Rectal smooth muscle tissue (tissue), 1 donor: ENCODE measurements at regions not wholly inside any gene's neighbourhood (a gene's known extent, or its start where the extent isn't known, plus 50 kb on each side); places are given as distances from the start of the nearest gene placed in this dataset.

Experiments
- H3K27ac ChIP-seq: one replicate; pipeline ENCODE4 v1.7.0; 2013; ENCODE audit warnings: low read depth, low read length, inconsistent platforms
- H3K27me3 ChIP-seq: one replicate; pipeline ENCODE4 v1.7.0; 2013; ENCODE audit warnings: low read length; ENCODE audit not compliant: control insufficient read depth, insufficient read depth
- H3K36me3 ChIP-seq: one replicate; pipeline ENCODE4 v1.7.0; 2013; ENCODE audit warnings: low read length; ENCODE audit not compliant: control insufficient read depth, insufficient read depth
- H3K4me1 ChIP-seq: one replicate; pipeline ENCODE4 v1.7.0; 2013; ENCODE audit warnings: low read length; ENCODE audit not compliant: control insufficient read depth, insufficient read depth
- H3K4me3 ChIP-seq: one replicate; pipeline ENCODE4 v1.7.0; 2013; ENCODE audit warnings: low read length
- H3K9ac ChIP-seq: one replicate; pipeline ENCODE4 v1.7.0; 2013; ENCODE audit warnings: low read length

DNA sequence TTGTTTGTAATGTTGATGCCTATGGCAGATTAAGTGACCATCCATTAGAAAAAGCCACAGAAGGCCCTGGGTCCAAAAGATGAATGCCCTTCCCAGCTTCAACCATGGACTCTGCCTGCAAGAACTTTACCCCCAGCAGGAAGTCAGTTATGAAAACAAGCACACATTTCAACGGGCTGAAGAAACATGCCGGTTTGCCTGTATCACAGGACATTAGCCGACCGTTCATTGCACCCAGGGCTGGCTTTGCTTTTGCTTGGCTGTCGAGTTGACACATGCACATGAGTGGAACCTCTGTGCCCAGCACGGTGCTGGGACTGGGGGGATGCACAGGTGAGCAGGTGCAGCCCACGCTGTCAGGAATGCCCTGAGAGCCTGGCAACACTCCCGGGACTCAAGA, 1087.0 kb downstream of the BCL11B start:
- H3K9ac ChIP-seq = no peak overlapping the region
- H3K4me3 ChIP-seq = no peak overlapping the region
- no peaks in the 10 kb centered on the region for H3K4me1 ChIP-seq
- peaks cover 3% of the 10 kb centered on the region for H3K27me3 ChIP-seq
- H3K27ac ChIP-seq = no peak overlapping the region
- H3K36me3 ChIP-seq = no peaks in the 10 kb centered on the region

DNA sequence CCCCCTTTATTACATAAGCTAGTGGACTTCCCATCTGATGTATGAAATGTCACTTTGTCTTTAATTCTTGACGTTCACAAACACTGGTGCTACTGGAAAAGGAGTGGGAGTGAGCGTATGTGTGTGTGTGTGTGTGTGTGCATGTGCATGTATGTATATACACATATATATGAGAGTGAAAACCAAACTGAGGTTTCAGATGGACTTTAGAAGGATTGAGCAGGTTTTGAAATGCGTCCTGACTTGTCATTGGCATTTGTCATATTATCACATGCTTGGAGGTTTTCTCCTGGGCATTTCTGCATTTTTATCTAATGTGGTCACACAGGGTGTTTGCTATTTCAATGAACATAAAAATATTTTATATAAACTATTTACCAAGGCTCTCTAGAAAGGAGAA, 1085.9 kb downstream of the BCL11B start:
- Histone ChIP-seq H3K36me3 (no peaks in the 10 kb centered on the region), H3K4me3 (no peak overlapping the region), H3K4me1 (no peaks in the 10 kb centered on the region), H3K9ac (no peak overlapping the region), H3K27ac (no peak overlapping the region), H3K27me3 (peaks cover 3% of the 10 kb centered on the region)

DNA sequence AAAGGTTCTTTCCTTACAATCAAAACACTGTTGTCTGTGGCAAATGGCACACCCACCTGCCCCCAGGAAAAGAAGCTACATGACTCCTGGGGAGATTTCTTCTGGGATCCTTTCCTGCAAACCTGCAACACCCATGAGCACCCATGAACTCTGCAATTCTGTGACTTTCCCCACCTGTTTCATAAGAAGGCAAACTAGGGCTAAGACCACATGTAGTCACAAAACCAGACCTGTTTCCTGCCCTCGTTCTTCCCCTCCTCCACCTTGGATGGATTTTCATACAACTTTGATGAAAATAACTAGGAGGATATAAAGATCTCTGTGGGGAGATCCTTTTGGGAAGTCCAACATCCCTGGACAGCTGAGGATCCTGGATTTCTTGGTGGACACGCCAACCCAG, 1084.7 kb downstream of the BCL11B start:
- no peak overlapping the region for H3K4me3 ChIP-seq
- H3K4me1 ChIP-seq = no peaks in the 10 kb centered on the region
- no peak overlapping the region for H3K9ac ChIP-seq
- H3K36me3 ChIP-seq = no peaks in the 10 kb centered on the region
- H3K27me3 ChIP-seq = peaks cover 3% of the 10 kb centered on the region
- H3K27ac ChIP-seq = no peak overlapping the region

DNA sequence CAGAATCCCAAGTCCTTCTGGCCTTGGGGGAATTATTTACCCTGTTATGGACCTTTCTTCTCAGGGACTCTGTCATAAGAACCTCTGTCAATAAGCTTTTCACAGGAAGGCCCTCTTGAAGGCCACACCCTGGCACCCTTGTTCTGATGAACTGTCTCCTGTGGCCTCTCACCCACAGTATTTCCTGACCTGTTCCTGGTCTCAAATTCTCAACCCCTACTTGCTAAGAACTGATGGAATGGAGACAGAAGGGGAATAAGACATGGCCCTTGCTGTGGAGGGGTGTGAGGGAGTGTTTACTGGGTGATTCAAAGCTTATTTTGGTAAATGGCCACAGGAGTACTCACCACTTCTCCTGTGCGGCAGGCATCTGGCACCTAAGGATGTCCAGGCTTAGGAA, 1082.9 kb downstream of the BCL11B start:
- H3K4me1 ChIP-seq = no peaks in the 10 kb centered on the region
- no peak overlapping the region for H3K9ac ChIP-seq
- no peaks in the 10 kb centered on the region for H3K36me3 ChIP-seq
- no peak overlapping the region for H3K27ac ChIP-seq
- no peak overlapping the region for H3K4me3 ChIP-seq
- peaks cover 3% of the 10 kb centered on the region for H3K27me3 ChIP-seq

DNA sequence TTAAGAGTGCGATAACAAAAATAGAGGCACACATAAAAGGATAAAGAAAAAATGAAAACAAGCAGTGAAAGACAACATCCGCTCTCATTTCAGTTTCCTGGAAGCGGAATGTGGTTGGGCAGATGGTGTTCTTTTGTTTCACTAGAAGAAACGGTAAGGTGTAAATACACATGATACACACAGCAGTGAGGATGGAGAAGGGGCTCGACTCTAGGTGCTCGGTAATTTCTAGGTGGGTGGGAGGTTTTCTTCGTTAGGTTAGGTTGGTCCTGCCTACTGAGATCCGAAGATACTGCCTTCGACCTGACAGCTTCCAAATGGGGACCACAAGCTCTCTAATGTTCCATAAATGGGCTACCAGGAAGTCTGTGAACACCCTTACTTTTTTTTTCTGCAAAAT, 1082.5 kb downstream of the BCL11B start:
- Histone ChIP-seq H3K27ac (no peak overlapping the region), H3K4me3 (no peak overlapping the region), H3K4me1 (no peaks in the 10 kb centered on the region), H3K27me3 (peaks cover 3% of the 10 kb centered on the region), H3K36me3 (no peaks in the 10 kb centered on the region), H3K9ac (no peak overlapping the region)

DNA sequence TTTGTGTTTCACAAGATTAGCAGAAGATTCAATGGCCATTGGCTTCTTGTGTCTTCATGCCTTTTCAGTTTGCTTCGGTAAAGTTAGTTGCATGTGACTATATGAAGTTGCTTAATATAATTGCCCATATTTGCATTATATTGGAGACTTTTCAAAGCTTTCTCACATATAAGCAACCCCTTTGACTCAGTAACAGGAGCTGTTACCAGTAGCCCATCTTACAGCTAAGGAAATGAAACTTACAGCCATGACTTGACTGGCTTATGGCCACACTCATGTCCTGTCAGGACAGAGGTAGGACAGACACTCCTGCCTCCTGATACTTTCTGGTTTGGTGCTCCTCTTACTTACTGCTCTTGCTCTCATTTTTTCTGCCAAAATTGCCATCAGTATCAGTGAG, 1082.1 kb downstream of the BCL11B start:
- H3K9ac ChIP-seq = no peak overlapping the region
- peaks cover 3% of the 10 kb centered on the region for H3K27me3 ChIP-seq
- no peak overlapping the region for H3K27ac ChIP-seq
- no peak overlapping the region for H3K4me3 ChIP-seq
- H3K4me1 ChIP-seq = no peaks in the 10 kb centered on the region
- no peaks in the 10 kb centered on the region for H3K36me3 ChIP-seq

DNA sequence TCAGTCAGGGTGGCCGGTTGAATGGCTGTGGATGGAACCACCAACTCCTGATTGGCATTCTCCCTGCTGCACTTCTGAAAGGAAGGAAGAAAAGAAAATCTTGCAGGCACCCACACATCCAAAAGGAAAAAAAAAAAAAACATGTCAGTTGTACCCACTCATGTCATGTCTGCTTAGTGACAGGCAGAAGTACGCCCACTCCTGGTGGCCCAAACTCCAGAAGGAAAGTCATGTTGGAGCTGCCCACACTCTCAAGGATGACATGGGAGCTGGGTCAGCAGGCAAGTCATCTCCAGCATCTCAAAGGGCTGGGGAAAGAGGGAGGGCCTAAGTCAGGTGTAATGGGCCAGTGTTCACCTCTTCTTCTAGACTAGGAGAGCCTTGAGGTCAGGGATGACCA, 1079.1 kb downstream of the BCL11B start:
- no peaks in the 10 kb centered on the region for H3K4me1 ChIP-seq
- H3K4me3 ChIP-seq = no peak overlapping the region
- no peaks in the 10 kb centered on the region for H3K36me3 ChIP-seq
- no peaks in the 10 kb centered on the region for H3K27me3 ChIP-seq
- H3K27ac ChIP-seq = no peak overlapping the region
- H3K9ac ChIP-seq = no peak overlapping the region

DNA sequence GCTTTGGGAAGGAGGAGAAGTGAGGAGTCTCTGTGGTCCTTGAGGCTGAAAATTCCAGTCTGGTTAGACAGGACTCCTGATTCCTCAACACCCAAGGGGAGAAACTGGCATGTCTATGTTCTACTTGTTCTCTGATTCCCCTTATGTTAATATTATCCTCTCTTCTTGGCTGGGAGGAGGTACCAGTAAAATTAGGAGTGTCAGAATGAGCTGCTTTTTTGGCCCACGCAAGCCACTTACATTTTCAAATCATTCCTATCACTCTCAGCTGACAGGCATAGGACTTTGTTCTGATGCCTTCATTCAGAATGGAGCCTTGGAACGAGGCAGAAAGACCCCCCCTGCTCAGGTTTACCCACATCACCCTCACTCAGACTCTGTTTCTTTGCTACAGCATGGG, 1077.2 kb downstream of the BCL11B start:
- Histone ChIP-seq H3K27me3 (no peaks in the 10 kb centered on the region), H3K36me3 (no peaks in the 10 kb centered on the region), H3K4me1 (no peaks in the 10 kb centered on the region)

DNA sequence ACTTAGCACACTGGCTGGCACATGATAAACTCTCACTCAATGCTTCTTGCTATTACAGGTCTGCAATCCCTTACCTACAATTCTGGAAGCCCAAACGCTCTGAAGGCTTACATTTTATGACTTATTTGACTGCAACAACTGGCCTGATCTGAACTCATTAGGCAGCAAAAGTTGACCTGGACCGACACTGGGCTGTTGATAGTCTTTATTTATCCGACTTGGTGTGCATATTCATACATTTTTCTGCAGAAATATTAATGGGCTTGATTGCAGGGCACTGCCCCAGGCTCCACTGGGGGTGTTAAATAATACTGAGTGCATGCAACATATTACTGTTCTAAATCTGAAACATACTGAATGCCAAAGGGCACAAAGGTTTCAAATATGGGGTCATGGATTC, 1076.7 kb downstream of the BCL11B start:
- Histone ChIP-seq H3K27ac (no peak overlapping the region), H3K4me1 (no peaks in the 10 kb centered on the region), H3K9ac (no peak overlapping the region), H3K27me3 (no peaks in the 10 kb centered on the region), H3K36me3 (no peaks in the 10 kb centered on the region), H3K4me3 (no peak overlapping the region)

More for the DNA sequence above, 1077.2 kb downstream of the BCL11B start:
- Histone ChIP-seq H3K27ac (no peak overlapping the region), H3K9ac (no peak overlapping the region), H3K4me3 (no peak overlapping the region)

DNA sequence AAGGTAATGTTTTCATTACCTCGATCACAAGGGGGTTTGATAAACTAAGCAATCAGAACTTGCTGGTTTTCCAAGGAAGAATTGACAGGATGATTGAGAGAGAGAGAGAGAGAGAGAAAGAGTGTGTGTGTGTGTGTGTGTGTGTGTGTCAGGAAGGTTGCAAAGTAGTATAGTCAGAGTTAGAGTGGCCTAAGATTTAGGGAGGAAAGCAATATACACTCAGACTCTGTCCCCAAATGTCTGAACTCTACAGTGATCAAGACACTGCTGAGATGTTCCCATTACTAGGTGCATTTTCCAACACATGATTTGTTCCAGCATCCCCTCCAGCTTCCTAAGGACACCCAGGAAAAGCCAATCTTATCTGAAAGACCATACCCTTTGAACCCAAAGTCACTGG, 1074.1 kb downstream of the BCL11B start:
- Histone ChIP-seq H3K4me1 (no peaks in the 10 kb centered on the region), H3K36me3 (no peaks in the 10 kb centered on the region), H3K27ac (no peak overlapping the region), H3K4me3 (no peak overlapping the region), H3K9ac (no peak overlapping the region), H3K27me3 (no peaks in the 10 kb centered on the region)

DNA sequence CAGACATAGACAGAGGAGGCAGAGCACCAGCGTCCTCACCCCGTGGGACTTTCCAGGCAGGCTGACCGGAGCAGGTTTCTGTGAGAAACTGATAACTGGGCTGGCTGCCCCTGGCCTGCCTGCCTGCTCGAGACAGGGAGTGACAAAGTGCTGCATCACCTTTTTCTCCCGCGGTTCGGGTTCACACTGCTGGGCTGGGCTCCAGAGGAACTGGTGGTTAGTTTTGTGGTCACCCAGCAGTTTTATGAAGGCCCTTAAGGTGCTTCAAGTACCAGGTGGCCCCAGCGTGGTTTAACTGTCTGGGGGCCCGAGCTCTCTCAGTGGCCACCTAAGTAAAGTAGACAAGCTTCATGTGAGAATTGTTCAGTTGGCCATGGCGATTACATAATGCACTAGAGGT, 1073.6 kb downstream of the BCL11B start:
- H3K27me3 ChIP-seq = no peaks in the 10 kb centered on the region
- H3K4me3 ChIP-seq = no peak overlapping the region
- no peaks in the 10 kb centered on the region for H3K36me3 ChIP-seq

DNA sequence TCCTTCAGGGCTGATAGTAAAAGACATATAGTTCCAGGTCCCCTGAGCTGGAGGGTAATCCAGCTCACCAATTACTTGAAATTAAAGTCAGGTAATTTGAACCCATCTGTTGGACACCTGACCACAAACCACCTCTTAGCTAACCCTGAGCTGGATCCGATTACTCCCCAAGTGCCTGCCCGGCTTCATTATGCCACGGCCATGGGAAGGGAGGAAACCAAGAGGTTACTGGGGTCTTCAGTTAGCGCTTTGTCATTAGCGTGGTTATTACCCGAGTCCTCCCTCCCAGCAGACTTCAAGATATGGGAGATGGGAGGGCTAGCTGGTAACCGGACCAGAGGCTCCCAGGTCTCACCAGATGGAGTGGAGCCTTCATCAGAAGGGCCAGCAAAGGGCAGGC, 1071.4 kb downstream of the BCL11B start:
- Histone ChIP-seq H3K27ac (no peak overlapping the region), H3K36me3 (no peaks in the 10 kb centered on the region), H3K4me1 (no peaks in the 10 kb centered on the region), H3K9ac (no peak overlapping the region), H3K4me3 (no peak overlapping the region), H3K27me3 (no peaks in the 10 kb centered on the region)

More for the DNA sequence above, 1073.6 kb downstream of the BCL11B start:
- Histone ChIP-seq H3K27ac (no peak overlapping the region), H3K9ac (no peak overlapping the region), H3K4me1 (no peaks in the 10 kb centered on the region)

DNA sequence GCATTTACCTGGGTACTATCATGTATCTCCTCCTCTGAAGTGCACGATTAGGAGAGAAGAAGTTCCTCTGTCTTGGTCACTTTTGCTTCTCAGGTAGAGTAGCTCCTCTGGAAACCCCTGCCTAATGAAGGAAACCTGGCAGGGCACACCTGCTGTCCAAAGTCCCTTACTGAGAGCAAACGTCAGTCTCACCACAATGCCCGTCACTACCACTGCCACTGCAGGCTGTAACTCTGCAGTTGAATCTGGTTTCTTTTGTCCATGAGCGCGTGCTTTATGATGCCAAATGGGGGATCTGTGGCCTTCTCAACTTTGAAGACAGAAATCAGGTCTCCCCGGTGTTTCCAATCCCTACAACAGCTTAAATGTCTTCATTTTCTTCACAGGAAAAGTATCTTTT, 1068.6 kb downstream of the BCL11B start:
- no peak overlapping the region for H3K27ac ChIP-seq
- no peaks in the 10 kb centered on the region for H3K36me3 ChIP-seq
- no peaks in the 10 kb centered on the region for H3K27me3 ChIP-seq
- no peak overlapping the region for H3K9ac ChIP-seq
- H3K4me1 ChIP-seq = no peaks in the 10 kb centered on the region
- H3K4me3 ChIP-seq = no peak overlapping the region

DNA sequence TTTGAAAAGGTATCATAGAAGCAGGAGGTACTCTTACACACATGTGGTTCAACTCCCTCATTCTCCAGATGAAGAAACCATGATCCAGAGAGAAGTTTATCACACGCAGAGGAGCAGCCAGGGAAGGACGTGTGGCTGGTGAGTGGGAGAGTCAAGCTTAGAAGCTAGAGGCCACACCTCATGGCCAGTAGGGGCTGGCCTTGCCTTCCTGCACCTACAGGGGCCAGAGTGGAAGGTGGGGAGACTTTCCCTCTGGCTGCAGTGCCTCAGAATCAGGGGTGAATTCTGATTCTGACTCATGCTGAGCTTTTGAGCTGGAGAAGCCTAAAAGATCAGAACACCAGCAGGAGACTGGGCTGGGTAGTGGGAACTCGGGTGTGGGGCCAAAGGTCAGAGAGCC, 1067.9 kb downstream of the BCL11B start:
- Histone ChIP-seq H3K9ac (no peak overlapping the region), H3K4me1 (no peaks in the 10 kb centered on the region), H3K36me3 (no peaks in the 10 kb centered on the region), H3K27me3 (no peaks in the 10 kb centered on the region), H3K4me3 (no peak overlapping the region), H3K27ac (no peak overlapping the region)
